Stimulated activated CD4-positive, alpha-beta T cell treated with anti-CD3 and anti-CD28 coated beads, Interleukin-2, amount 100 ng/mL, for 24 hours (primary cell): ENCODE measurements at regions not wholly inside any gene's neighbourhood (a gene's known extent, or its start where the extent isn't known, plus 50 kb on each side); places are given as distances from the start of the nearest gene placed in this dataset.
A peak's percentile ranks its signal among the peaks of the same experiment; 100 is the strongest.

Experiments
- DNase-seq, 2 donors: peaks; one replicate each; pipeline ENCODE4 v3.0.0-alpha.2; 2020

DNA sequence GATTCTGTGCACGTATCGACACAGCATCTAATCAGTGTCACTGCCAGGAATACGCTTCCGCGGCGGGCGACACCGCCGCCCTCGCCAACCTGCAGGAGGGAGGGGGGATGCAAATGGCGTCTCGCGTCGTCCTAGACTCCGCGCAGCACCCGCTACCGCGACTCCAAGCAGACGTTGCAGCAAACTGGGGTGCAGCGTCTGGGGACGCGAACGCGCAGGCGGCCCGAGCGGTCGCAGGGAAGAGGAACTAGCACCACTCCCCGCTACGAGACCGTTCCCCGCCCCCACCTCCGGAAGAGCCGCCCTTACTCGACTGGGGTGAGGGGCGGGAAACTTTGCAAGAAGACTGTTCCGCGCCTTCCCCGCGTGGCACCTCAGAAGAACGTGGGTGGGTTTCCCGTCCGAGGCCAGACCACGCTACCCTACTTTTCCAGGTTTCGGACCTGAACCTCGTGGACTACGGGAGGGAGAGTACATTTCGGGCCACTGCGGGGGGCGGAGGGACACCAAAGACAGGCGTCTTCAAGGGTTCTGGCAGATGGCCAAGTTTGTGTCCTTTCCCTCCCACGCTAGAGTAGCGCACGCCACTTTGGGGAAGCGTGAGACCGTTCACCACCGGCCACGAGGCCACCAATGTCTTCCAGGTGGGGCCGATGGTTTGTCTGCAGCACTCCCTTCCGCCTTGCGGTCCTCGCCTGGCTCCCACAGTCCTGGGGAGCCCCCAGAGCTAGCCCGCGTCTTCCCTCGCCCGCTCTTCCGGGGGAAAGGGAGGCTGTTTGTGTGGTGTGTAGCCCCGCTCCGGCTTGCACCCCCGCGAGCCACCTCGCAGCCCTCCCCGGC is 78.0 kb upstream of the BCOR start:
- DNase-seq: peak; percentile 76 to 77

DNA sequence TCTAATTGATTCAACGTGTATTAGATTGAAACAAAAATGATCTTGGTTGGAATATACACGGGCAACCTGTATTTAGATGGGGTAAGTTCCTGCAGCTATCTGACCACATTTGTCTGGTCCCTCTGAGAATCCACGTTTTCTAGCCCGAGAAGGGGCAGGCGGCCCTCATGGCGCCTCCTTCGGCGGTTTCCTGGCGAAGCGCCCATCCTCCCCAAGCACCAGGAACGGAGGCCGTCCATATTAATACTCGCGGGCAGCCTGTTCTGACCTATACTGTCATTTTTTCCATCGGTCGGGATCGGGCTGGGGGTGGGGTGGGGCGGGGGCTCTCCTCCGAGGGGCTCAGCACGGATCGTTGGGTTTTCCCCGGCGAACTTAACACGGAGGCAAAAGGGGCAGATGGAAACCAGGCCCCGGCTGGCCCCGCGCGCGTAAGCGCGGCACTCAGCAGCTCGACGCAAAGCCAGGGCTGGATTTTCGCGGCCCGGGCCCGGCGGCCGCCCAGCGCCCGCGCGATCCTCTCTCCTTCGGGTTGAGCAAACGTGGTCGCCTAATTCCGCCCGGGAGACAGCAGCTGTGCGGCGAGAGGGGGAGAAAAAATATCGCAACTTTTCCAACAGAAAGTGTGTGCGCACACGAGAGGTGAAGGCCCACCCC is 77.2 kb upstream of the BCOR start:
- DNase-seq: peak; percentile 58 to 61

DNA sequence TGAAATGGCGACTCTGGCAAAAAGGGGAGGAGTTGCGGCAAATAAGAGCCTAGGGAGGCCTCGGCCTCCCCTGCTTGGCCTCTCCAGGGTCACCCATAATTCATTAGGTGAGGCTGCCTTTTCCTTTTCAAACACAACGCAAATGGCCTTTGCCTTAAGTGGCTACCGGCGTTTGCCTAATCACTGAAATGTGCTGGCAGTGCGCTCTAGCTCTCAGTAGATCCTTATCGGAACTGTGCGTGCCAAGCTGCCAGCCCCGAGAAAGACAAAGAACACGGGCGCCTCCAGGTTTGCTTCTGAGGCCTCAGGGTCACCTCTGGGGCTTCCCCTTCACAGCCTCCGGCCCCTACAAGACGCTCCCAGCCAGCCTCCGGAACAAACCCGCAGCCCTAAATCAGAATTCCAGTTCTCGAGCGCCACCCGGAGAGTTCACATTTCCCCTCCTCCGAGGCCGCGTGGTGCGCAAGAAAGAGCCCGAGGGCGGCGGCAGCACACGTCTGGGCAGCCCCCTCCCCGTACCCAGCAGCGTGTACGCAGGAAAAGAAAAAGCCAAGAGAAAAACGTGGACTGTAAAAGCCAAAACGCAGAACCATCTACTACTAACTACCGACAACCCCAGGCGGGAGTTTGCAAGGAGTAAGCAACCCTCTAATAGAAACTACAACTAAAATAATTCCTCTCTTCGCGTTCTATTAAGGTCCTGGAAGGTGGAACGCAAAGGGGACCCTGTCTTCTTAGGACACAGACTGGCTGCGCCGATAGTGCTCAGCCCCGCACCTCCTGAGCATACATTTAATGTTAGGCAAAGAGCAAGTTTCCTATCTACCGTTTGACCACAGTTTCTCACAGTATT is 76.5 kb upstream of the BCOR start:
- peak; percentile 73 to 75 for DNase-seq

DNA sequence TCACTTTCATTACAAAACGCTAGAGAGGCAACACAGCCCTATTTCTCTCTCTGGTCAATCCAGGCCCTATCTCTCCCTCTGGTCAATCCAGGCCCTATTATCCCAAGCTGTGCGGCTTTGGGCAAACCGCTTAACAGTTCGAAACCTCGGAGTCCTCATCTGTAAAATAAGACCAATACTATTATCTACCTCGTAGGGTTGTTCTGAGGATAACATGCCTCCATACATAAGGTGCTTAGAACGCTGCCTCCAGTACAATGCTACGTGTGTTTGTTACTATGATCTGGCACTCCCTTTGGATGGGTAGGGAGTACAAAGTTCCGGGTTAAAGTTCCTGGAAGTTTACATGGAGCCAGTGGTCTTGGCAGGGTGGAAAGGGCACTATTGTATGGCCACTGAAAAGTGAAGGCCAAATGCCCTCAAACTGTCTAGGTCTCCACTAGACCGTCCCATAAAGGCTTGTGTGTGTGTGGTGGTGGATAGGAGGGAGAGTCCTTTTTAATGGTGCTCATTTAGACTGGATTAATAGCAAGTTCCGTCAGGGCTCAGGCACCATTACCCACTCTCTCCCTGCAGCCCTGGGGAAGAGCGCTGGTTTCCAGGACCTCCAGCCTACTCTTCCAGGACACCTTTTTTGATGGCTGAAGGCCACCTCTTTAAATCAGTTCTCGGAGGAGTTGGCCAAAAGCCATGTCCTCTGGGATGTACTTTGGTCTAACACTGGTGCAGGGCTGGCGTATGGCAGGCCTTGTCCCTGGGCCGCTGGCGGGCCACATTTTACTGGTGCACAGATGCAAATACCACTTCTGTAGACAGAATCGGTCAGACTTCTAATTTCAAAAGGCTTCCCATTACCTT is 75.6 kb upstream of the BCOR start:
- no peak for DNase-seq

DNA sequence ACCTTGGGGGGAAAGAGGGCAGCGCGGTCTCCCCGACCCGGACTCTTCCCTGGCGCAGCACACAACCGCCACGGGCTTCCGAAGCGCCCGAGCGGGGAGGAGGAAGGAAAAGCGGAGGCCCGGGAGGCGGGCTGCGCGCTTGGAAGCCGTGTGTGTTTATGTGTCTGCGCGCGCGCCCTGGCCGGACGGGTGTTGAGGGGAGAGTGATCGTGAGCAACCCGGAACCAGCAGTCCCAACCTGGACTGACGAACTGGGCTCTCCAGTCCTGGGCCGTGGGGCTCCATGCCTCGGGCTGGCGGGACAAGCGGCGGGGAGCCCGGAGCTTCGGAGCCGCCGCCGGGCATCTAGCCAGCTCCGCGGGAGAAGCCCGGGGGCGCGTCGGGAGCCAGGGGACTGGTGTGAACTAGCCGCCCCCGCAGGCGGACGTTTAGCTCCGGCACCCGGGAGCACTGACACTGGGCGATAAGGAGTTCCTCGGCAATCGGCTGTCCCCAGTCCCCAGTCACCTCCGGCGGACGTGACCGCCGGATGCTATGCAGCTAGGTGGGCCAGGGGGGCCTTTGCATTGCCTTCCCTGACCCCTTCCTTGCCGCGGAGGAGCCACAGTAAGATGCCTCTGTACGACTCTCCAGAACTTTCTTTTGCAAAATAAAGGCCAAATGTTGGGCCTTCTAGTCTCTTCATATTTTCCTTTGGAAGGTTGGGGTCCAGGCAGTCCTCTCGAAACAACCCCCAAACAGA is 74.8 kb upstream of the BCOR start:
- DNase-seq: peak; percentile 45

DNA sequence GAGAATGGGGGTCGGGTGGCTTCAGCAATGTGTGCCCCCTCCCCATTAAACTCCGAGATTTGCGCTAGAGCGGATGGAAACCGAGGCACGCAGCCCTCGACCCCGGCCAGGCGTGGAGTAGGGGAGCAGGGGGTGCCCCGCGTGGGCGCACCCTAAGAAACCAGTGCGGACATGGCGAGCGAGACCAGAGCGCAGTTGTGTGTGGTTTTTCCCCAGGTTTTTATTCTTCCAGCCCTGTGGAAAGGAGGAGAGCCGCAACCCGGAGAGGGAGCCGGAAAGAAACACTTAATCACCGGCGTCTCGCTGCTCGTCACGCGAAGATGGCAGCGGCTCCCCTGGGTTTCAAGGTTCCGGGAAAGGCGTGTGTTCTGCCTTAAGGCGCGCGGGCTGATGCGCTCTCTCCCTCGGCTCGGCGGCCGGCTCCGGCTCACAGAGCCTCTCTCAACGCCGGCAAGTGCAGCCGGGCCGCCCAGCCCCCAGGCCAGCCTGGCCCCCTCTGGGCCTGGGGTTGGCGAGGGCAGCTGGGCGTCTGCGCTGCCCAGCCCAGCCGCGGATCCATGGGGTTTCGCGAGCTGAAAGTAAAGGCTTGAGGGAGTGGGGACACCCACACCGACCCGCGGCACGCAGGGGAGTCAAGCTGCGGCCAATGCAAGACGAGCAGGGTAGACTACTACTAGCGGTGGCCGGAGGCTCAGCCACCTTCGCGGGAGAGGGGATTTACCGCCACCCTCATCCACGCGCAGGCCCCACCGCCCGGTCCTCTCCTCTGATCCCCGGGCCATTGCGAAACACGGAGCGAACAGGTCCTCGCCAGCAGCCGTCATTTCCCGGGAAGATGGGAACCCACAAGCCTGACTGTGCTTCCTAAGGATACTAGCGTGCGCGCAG is 74.0 kb upstream of the BCOR start:
- DNase-seq: peak; percentile 45 to 46

DNA sequence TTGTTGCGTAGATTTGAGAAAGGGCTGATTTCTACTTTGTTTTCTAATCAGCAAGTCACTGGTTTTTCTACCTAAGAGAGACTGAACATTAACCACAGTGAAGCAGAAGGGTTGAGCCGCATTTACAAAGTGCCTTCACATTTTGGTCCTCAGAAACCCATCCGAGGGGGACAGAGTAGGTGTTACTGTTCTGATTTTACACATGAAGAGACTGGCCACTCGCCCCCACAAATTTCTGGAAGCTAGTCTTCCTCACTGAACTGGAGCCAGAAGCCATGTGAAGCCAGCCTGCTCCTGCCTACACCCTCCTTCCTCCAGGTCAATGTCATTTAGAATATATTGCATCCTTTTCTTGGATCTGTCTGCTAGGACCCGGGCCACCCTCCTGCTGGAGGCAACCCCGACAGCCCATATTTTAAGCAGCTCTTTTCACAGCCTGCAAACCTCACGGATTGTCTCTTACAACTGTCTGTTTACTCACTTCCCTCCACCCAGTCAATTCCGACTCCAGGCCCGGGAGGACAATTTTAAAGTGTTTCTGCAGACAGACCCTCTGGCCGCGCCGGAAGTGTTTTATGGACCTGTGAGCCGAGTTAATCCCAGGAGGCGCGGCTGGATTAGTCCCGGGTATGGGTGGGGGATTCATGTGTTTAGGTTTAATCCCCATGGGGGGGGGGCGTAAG is 73.2 kb upstream of the BCOR start:
- DNase-seq: no peak

DNA sequence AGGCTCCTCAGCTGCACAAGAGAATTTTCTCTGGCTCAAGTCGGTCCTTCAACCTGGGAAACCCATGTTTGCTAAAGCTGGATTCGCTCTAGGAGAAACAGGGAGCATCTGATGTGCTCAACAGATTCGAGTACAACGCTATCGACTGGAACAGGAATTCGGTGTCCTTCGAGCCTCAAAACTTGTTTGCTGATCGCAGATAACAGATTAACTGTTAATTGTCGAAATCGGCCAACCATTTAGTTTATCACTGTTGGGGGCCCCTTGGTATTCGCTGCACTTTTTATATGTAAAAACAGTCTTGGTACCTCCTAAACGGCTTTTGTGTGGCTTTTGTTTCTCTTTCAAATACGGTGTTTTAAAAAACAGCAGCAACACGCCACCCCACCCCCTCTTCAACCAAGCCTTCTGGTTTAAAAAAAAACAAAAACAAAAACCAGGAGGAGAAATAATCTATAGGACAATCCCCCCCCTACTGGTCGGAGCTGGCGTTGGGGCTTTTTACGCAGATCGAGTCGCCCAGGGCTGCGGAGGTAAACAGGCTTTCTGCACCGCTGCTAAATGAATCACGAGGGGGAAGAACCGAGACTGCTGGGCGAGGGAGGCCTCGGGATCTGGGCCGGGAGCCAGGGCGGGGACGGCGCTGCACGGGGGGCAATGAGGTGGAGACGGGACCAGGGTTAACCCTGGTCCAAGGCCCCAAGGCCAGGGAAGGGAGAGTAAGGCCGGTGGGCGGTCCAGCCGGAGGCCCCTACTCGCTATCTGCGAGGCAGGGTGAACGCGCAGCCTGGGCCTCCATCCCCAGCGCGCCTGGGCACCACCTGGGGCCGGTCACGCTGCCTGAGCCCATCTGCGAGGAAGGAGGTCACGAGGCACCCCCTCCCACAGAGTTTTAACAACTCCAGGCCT is 71.7 kb upstream of the BCOR start:
- peak; percentile 74 to 75 for DNase-seq

DNA sequence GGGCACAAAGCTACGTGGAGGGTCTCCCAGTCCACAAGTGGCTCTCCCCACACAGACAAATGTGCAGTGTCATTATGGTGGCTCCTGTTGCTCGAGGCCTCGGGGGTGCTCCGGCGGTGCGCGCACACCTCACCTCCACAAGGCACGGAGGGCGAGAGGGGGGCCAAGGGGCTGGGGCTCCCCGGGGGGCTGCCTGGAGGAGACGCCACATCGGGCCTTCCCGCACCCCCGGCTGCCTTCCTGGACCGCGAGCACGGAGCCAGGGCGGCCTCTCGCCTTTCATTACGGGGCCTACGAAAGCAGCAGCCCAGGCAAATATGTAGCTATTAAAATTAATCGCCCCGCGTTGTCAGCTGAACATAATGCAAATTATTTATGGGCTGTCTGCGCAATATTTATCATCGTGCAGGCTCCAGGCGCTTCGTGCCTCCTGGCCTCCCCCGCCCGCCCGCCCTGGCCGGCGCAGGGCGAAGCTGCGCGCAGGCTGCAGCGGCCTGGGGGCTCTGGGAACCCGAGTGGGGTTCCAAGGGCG is 70.8 kb upstream of the BCOR start:
- no peak for DNase-seq

DNA sequence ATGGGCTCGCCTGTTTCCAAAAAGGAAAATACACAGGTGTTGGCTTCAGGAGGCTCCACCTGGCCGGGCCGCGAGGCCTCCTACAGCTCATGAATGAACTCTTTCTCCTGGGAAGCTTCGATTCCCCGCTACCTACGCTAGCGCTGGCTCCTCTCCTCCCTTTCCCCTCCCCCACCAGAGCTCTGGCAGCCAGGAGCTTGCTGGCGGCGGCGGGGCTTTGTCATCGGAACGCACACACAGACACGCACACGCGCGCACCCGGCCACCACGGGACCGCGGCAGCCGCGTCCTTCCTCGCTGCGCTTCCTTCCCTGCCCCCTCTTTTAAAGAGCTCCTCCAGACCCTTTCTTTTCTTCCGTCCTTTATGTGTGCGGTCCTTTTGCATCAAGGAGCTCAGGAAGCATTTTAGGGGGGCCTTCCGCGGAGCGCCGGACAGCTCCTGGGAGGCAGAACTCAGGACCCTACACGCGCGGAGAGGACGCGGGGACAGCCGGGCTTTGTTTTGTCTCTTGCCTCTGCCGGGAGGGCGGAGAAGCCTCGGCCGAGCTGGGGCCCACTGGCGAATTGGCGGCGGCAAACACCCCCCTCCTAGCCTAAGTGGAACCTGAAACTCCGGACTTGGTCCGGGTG is 70.2 kb upstream of the BCOR start:
- DNase-seq: no peak

DNA sequence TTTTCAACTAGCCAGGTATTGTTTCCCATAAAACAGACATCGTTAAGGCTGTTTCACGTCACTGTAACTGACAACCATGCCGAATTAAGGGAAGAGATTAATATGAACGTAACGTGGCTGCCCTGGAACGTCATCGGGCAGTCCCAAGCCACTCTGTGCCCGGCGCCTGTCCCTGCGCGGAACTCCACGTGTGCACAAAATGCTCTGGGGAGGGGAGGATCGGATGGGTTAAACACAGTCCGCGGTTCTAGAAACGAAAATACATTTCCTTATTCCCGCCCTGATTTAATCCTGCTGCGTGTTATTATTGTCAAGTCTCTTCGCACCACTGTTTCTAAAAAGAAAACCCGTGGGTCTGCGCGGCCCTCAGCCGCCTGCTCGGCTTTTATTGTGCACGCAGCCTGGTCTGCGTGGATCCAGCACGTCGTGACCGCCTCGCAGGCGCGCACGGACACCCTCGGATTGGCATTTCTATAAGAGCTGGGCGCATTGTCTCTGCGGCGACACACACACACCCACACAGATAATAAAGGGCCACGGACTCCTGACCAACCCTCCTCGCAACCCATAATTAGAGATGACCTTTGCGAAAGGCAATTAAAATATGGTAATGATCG is 69.6 kb upstream of the BCOR start:
- DNase-seq: no peak

DNA sequence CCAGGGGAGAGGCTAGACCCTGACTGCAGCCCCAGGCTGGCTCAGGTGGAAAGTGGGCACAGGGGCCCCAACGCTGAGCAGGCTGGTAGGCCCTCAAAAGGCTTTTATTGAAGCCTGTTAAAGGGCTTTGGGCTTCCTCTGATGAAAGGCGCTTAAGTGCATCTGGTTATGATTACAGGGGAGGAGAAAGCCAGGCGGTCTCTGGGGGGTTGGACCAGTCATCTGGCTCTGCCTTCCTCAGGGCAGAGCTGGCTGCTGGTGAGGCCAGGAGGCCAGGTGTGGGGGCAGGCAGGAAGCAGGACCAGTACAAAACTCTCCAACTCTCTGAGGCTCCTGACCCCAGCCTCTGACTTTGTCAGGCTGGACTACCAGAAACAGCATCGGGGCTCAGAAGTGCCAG is 68.8 kb upstream of the BCOR start:
- no peak for DNase-seq

DNA sequence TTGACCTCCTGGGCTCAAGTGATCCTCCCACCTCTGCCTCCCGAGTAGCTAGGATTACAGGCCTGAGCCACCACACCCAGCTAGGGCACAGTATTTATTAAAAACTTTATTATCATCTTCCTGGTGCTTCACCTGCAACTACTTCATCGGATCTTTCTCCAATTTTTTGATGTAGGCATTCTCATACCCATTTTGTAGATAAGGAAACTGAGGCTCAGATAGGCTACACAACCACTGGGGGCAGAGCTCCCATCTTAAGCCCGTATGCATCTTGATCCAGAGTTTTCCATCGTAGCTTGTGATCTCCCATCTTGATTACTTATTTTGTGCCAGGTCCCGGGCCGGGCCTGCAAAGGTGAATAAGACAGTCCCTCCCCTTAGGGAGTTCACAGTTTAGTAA is 68.1 kb upstream of the BCOR start:
- no peak for DNase-seq

DNA sequence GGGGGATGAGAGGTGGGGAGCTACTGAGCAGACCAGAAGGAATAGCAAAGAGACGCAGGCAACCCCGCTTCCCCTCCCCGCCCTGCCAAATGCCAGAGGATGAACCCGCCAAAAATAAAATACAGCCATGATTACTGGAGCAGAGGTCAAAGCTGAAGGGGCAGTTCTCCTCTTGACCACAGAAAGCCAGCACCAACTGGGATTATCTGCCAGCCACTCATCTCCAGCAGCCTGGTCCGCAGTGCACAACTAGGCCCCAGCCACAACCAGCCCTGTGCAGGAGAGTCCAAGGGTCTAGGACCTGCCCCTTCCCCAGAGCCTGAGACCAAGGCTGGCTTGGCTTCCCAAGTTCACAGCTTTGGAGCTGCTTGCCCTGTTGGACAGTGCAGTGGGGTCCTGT is 67.4 kb upstream of the BCOR start:
- DNase-seq: no peak

DNA sequence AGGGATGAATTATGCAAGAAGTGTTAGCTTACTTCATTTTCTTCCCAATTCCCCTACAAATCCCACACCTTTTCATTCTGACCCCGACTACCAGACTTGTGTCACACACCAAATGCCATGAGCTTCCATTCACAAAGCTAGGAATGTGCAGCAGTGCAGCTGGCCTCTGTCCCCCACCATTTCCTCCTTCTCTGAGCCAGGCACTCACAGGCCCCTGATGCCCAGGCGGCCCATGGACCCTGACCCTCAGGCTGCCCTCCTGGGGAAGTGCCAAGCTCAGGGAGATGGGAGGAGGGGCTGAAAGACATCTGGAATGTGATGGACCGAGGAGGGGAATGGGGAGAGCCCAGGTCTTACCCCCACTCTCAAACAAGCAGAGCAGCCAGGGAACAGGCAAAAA is 67.0 kb upstream of the BCOR start:
- no peak for DNase-seq

DNA sequence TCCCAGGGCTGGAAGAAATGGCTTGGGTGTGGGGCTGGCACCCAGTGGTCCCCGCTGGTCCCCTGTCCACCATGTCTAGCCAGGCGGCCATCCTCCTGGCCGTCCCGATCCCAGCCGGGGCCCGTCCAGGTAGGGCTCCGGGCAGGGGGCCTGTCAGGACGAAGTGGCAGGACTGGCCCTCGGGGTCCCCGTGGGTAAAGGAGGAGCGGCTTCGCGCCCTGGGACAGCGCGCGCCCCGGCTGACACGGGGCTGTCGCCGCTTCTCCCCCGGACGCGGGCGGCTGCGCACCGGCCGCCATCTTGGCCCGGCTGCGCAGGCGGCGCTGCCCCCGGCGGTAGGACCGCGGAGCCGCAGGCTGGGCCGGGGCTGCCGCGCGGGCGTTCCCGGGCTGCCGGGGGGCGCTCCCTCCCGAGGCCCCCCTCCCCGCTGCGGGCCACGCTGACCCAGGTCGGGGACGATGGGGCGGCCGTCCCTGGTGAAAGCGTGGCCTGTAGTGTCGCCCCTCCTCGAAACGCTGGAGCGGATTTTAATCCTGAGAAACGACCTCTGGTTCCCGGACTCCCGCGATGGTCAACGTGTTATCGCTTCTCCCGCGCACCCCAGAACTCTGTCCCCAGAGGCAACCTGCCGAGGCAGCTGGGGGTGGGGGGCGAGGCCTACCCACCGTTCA is 60.4 kb upstream of the BCOR start:
- DNase-seq: no peak
